H9 (cell line): ENCODE measurements at regions not wholly inside any gene's neighbourhood (a gene's known extent, or its start where the extent isn't known, plus 50 kb on each side); places are given as distances from the start of the nearest gene placed in this dataset.

ENCODE experiments used
- DNase-seq: peaks from one replicate; pipeline ENCODE4 v3.0.0-alpha.2; 2017
- H2AFZ ChIP-seq: one replicate; pipeline ENCODE4 v1.6.1; 2013; ENCODE audit warnings: mild to moderate bottlenecking, low read length, control low read depth, moderate library complexity
- H2AK5ac ChIP-seq: 2 replicates; pipeline ENCODE4 v1.6.1; 2013; ENCODE audit warnings: low read length, control low read depth, mixed read lengths; ENCODE audit not compliant: insufficient read length
- H2BK120ac ChIP-seq: one replicate; pipeline ENCODE4 v1.6.1; 2013; ENCODE audit warnings: low read depth, mild to moderate bottlenecking, low read length, control low read depth, inconsistent platforms; ENCODE audit not compliant: poor library complexity, severe bottlenecking
- H2BK12ac ChIP-seq: 2 replicates; pipeline ENCODE4 v1.6.1; 2013; ENCODE audit warnings: low read length, control low read depth, mixed read lengths, low read depth; ENCODE audit not compliant: insufficient read length
- H2BK15ac ChIP-seq: 2 replicates; pipeline ENCODE4 v1.6.1; 2013; ENCODE audit warnings: low read depth, low read length, control low read depth
- H2BK20ac ChIP-seq: one replicate; pipeline ENCODE4 v1.6.1; 2013; ENCODE audit warnings: low read depth, mild to moderate bottlenecking, low read length, control low read depth, inconsistent platforms; ENCODE audit not compliant: poor library complexity, severe bottlenecking
- H2BK5ac ChIP-seq: 2 replicates; pipeline ENCODE4 v1.6.1; 2013; ENCODE audit warnings: low read length, control low read depth, mixed read lengths; ENCODE audit not compliant: insufficient read length
- H3K14ac ChIP-seq: 2 replicates; pipeline ENCODE4 v1.6.1; 2013; ENCODE audit warnings: low read length, control low read depth; ENCODE audit not compliant: insufficient read depth
- H3K18ac ChIP-seq: 2 replicates; pipeline ENCODE4 v1.6.1; 2013; ENCODE audit warnings: low read depth, mild to moderate bottlenecking, mixed read lengths, low read length, control low read depth; ENCODE audit not compliant: insufficient read length
- H3K23ac ChIP-seq: 2 replicates; pipeline ENCODE4 v1.6.1; 2013; ENCODE audit warnings: low read length, control low read depth, mixed read lengths, low read depth; ENCODE audit not compliant: insufficient read length
- H3K23me2 ChIP-seq: 2 replicates; pipeline ENCODE4 v1.6.1; 2013; ENCODE audit warnings: low read depth, mild to moderate bottlenecking, mixed read lengths, low read length, control low read depth; ENCODE audit not compliant: insufficient read length, poor library complexity, severe bottlenecking
- H3K27ac ChIP-seq: 2 replicates; pipeline ENCODE4 v1.5.1; 2013; ENCODE audit warnings: low read length, control low read depth, mixed read lengths, low read depth; ENCODE audit not compliant: insufficient read length
- H3K27me3 ChIP-seq: 2 replicates; pipeline ENCODE4 v1.6.1; 2013; ENCODE audit warnings: low read length, control low read depth, inconsistent platforms; ENCODE audit not compliant: insufficient read depth
- H3K4ac ChIP-seq: 2 replicates; pipeline ENCODE4 v1.6.1; 2013; ENCODE audit warnings: low read depth, mild to moderate bottlenecking, control low read depth, inconsistent platforms, low read length, moderate library complexity
- H3K4me1 ChIP-seq: 2 replicates; pipeline ENCODE4 v1.6.1; 2013; ENCODE audit warnings: low read length, control low read depth, inconsistent platforms; ENCODE audit not compliant: insufficient read depth
- H3K4me2 ChIP-seq: 2 replicates; pipeline ENCODE4 v1.6.1; 2013; ENCODE audit warnings: low read length, control low read depth, mixed read lengths; ENCODE audit not compliant: insufficient read length, insufficient read depth
- H3K56ac ChIP-seq: 2 replicates; pipeline ENCODE4 v1.6.1; 2013; ENCODE audit warnings: low read depth, mild to moderate bottlenecking, mixed read lengths, low read length, control low read depth; ENCODE audit not compliant: insufficient read length
- H3K79me1 ChIP-seq: 2 replicates; pipeline ENCODE4 v1.6.1; 2013; ENCODE audit warnings: low read depth, mild to moderate bottlenecking, moderate library complexity, low read length, control low read depth, inconsistent platforms; ENCODE audit not compliant: insufficient read depth, poor library complexity, severe bottlenecking
- H3K79me2 ChIP-seq: 2 replicates; pipeline ENCODE4 v1.6.1; 2013; ENCODE audit warnings: low read length, control low read depth, inconsistent platforms; ENCODE audit not compliant: insufficient read depth
- H3K9ac ChIP-seq: 2 replicates; pipeline ENCODE4 v1.6.1; 2013; ENCODE audit warnings: low read length, control low read depth, mixed read lengths; ENCODE audit not compliant: insufficient read length; ENCODE audit errors: extremely low read depth
- H3K9me3 ChIP-seq: one replicate; pipeline ENCODE4 v1.6.1; 2013; ENCODE audit warnings: low read depth, low read length, inconsistent platforms; ENCODE audit not compliant: control insufficient read depth
- H3T11ph ChIP-seq: one replicate; pipeline ENCODE4 v1.6.1; 2013; ENCODE audit warnings: mild to moderate bottlenecking, low read length, control low read depth, inconsistent platforms
- H4K20me1 ChIP-seq: one replicate; pipeline ENCODE4 v1.6.1; 2013; ENCODE audit not compliant: control insufficient read depth, insufficient read length, insufficient read depth
- H4K5ac ChIP-seq: 2 replicates; pipeline ENCODE4 v1.6.1; 2013; ENCODE audit warnings: low read depth, mild to moderate bottlenecking, mixed read lengths, low read length, control low read depth; ENCODE audit not compliant: insufficient read length
- H4K8ac ChIP-seq: replicated peaks from 2 replicates; pipeline ENCODE4 v1.6.1; 2013; ENCODE audit warnings: low read length, control low read depth, mixed read lengths, low read depth; ENCODE audit not compliant: insufficient read length
- H4K91ac ChIP-seq: 2 replicates; pipeline ENCODE4 v1.6.1; 2013; ENCODE audit warnings: low read depth, mild to moderate bottlenecking, moderate library complexity, mixed read lengths, low read length, control low read depth; ENCODE audit not compliant: insufficient read length
- H3K27ac Mint-ChIP-seq, 3 experiments: 2 replicates in 2 of 3; 3 replicates in 1 of 3; pipeline ENCODE4 v1.8.0; 2020 to 2021; ENCODE audit warnings: mixed read lengths in 3 of 3, mild to moderate bottlenecking in 1 of 3, moderate library complexity in 1 of 3
- H3K27me3 Mint-ChIP-seq: 2 replicates; pipeline ENCODE4 v1.8.0; 2021; ENCODE audit warnings: low read depth, mild to moderate bottlenecking, moderate library complexity, mixed read lengths
- H3K36me3 Mint-ChIP-seq, 3 experiments: 2 replicates in 2 of 3; 3 replicates in 1 of 3; pipeline ENCODE4 v1.8.0; 2020 to 2021; ENCODE audit warnings: low read depth in 3 of 3, mixed read lengths in 3 of 3; ENCODE audit not compliant: insufficient read depth in 1 of 3
- H3K4me1 Mint-ChIP-seq, 2 experiments: 2 replicates each; pipeline ENCODE4 v1.8.0; 2020; ENCODE audit warnings: mixed read lengths in 2 of 2
- H3K4me3 Mint-ChIP-seq, 2 experiments: 2 replicates in 1 of 2; 3 replicates in 1 of 2; pipeline ENCODE4 v1.8.0; 2020 to 2021; ENCODE audit warnings: mild to moderate bottlenecking in 2 of 2, mixed read lengths in 2 of 2, moderate library complexity in 1 of 2
- H3K9me3 Mint-ChIP-seq, 2 experiments: 2 replicates in 1 of 2; 3 replicates in 1 of 2; pipeline ENCODE4 v1.8.0; 2020; ENCODE audit warnings: mild to moderate bottlenecking in 2 of 2, mixed read lengths in 2 of 2, moderate library complexity in 1 of 2
- WGBS: extraction: QIAGEN DNeasy Blood & Tissue Kit; methylation state at CpG from one replicate; pipeline ENCODE4 v1.1.7; 2013; ENCODE audit warnings: missing lambda C conversion rate, low lambda C conversion rate, mixed read lengths; ENCODE audit not compliant: insufficient read length; ENCODE audit errors: extremely low coverage; 5-methylcytosine and 5-hydroxymethylcytosine counted together
- TF ChIP-seq, protein P1 (sequence below): fragments of 200-600 bp; sonication (generic); conservative IDR thresholded peaks from 3 replicates; pipeline ENCODE4 v1.8.0; 2021; ENCODE audit warnings: antibody characterized with exemption, mild to moderate bottlenecking

DNA sequence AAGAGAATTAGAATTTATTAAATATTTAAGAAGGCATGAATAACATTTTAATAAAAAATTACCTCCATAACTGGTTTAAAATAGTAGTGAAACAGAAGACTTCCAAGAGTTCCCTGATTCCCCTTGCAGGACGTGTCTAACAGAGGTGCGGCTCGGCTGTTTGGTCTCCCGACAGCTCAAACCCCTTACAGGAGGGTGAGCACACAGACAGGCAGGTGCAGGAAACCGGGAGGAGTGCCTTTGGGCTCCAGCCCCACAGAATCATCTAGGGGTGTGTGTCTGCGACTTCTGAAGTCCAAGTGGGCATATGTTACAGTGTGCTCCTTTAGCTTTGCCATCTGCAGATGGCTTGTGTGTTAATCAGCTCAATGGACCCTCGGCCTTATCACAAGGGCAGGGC lies 88.1 kb upstream of the CCSER1 start:
- Histone ChIP-seq H2BK20ac (no peak overlapping the region), H2AFZ (no peak overlapping the region), H2BK15ac (no peak overlapping the region), H2BK5ac (no peak overlapping the region), H2BK12ac (no peak overlapping the region), H3K56ac (no peak overlapping the region), H3K23me2 (no peaks in the 10 kb centered on the region), H3K27ac (no peak overlapping the region), H2BK120ac (no peak overlapping the region), H4K5ac (no peak overlapping the region), H4K8ac (no peak overlapping the region), H3K9ac (no peak overlapping the region), H4K91ac (no peak overlapping the region), H3K79me2 (no peaks in the 10 kb centered on the region), H3K9me3 (no peaks in the 10 kb centered on the region), H4K20me1 (no peaks in the 10 kb centered on the region), H3K79me1 (no peaks in the 10 kb centered on the region), H3K4ac (no peak overlapping the region), H3K14ac (no peak overlapping the region), H3K4me2 (no peak overlapping the region), H3T11ph (no peak overlapping the region), H3K27me3 (no peaks in the 10 kb centered on the region), H3K23ac (no peak overlapping the region), H3K18ac (no peak overlapping the region), H2AK5ac (no peak overlapping the region), H3K4me1 (no peaks in the 10 kb centered on the region)
- Mint-ChIP-seq H3K36me3 (peaks cover 0 to 5% (median 4%) of the 10 kb centered on the region in 3 experiments; a peak in 3 of 7 replicates), H3K9me3 (peaks cover 15 to 16% of the 10 kb centered on the region in 2 experiments), H3K27ac (no peak overlapping the region), H3K4me1 (peaks cover 9 to 14% of the 10 kb centered on the region in 2 experiments), H3K27me3 (no peaks in the 10 kb centered on the region), H3K4me3 (no peak overlapping the region)
- WGBS = no CpG with 5 or more reads among the region's 7 CpGs
- TF ChIP-seq, protein P1, sequence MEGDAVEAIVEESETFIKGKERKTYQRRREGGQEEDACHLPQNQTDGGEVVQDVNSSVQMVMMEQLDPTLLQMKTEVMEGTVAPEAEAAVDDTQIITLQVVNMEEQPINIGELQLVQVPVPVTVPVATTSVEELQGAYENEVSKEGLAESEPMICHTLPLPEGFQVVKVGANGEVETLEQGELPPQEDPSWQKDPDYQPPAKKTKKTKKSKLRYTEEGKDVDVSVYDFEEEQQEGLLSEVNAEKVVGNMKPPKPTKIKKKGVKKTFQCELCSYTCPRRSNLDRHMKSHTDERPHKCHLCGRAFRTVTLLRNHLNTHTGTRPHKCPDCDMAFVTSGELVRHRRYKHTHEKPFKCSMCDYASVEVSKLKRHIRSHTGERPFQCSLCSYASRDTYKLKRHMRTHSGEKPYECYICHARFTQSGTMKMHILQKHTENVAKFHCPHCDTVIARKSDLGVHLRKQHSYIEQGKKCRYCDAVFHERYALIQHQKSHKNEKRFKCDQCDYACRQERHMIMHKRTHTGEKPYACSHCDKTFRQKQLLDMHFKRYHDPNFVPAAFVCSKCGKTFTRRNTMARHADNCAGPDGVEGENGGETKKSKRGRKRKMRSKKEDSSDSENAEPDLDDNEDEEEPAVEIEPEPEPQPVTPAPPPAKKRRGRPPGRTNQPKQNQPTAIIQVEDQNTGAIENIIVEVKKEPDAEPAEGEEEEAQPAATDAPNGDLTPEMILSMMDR = no peak
- no peak for DNase-seq
